Hematopoietic multipotent progenitor cell treated with erythropoietin and hydrocortisone succinate and interleukin-3 and kit ligand, for 17 days (in vitro differentiated cells): ENCODE measurements at regions not wholly inside any gene's neighbourhood (a gene's known extent, or its start where the extent isn't known, plus 50 kb on each side); places are given as distances from the start of the nearest gene placed in this dataset.
"Not testable (repeated sequence)": the region's sequence is repeated elsewhere in the genome, so short reads cannot be mapped to it uniquely, and the experiment has no call there.

Source experiments
- DNase-seq: peaks from one replicate; pipeline ENCODE4 v3.0.0-alpha.2; 2015; ENCODE audit warnings: low spot score

DNA sequence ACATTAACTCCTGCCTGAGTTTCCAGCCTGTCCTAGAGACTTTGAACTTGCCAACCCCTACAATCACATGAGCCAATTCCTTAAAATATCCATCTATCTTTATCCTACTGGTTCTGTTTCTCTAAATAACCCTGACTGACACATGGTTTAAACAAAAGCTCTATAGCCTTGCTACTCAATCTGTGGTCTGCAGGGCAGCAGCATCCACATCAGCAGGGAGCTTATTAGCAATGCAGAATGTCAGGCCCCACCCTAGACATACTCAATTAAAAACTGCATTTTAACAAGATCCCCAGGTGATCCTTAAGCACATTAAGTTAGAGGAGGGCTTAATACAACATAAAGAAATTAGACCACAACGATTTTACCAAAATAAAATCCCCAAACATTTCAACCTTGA lies 108.3 kb upstream of the CPSF6 start:
- no peak for DNase-seq

DNA sequence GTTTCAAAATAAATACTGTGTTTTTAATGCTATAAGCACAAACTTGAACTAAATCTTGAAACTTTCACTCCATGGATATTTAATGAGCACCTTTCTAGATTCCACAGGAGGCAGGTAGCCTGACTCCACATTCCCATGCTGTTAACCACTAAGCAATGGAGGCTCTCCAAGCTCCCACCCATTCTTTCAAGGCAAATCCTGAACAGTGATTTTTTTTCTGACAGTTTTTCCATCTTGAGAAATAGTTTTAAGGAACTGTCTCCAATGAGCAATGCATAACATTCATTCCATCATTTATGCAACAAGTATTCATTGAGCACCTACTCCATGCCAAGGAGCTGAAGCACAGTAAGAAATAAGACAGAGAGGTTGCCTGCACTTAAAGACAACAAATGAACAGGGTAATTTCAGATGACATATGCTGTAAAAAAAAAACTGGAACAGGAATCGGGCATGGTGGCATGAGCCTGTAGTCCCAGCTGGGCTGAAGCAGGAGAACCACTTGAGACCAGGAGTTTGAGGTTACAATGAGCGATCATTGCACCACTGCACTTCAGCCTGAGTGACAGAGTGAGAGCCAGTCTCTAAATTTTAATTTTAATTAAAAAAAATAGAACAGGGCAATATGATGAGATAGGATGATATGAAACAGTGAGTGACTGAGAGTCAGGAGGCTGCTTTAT lies 102.3 kb upstream of the CPSF6 start:
- no peak for DNase-seq

DNA sequence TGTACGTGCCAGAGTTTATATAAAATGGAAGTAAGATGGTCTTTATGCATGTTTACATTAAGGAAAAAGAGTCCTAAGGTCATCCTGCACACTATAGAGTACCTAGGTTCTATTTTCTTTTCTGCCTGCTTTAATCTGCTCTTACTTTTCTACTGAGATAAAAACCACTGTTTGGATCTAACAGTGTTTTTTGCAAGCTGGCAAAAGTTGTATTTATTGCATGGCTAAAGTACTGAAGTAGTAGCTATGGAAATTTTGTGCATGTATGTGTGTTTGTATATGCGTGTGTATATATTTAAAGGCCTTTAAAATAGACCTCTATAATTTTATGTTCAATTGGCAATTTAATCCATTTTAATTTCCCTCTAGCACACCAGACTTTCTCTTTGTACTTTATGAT lies 98.3 kb upstream of the CPSF6 start:
- no peak for DNase-seq

DNA sequence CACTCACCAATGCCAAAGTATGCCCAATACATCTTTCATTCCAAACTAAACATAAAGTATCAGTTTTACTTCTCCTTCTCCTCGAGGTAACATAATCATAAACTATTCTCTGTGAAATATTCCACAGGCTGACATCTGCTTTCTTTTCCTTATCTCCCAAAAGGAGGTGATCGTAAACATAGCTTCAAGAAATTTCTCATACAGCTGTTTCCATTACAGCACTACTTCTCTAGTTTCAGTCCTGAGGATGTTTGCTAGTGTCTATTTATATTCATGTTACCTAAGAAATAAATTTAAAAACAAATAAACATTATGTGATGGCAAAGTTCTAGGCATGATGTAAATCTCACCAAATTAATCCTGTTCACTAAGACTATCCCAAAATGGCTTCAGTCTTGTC lies 90.1 kb upstream of the CPSF6 start:
- DNase-seq = no peak

DNA sequence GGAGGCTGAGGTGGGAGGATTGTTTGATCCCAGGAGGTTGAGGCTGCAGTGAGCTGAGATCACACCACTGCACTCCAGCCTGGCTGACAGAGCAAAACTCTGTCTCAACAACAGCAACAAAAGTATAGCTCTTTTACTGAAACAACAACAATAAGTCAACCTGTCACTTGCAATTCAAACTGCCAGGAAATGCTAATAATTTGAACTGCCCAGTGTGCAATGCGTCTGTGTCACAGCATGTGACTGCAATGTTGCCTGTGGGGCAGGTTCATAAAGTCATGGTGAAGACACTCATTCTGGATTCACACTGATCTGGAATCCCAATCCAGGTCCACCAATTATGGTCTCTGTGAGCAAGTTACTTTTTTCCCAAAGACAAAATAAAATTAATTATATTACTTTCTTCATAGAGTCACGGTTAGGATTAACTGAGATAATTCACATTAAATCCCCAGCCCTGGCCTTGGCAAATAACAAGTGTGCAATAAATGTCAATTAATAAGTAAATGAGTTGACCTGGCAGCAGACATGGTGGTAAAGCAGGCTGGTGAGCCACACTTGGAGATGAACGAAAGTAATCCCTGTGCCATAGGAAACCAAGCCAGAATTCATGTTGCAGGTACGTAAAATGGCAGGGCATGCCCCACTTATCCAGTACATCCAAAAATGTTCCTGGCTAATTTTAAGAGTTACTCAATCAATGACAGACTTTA lies 89.1 kb upstream of the CPSF6 start:
- no peak for DNase-seq

DNA sequence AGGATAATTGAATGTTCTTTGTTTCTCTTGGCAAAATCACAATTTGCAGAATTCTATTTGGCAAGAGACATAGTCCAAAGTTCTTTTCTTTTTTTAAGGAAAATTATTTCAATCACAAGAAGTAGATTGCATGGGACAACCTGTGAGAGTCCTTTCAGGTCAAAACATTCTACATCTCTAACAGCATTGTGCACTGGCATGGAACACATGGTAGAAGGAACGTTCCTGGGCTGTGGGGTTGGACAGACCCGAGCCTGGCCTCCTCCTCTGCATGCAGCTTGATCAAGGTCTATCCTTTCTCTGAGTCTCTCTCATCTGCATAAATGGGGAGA lies 88.6 kb upstream of the CPSF6 start:
- no peak for DNase-seq

DNA sequence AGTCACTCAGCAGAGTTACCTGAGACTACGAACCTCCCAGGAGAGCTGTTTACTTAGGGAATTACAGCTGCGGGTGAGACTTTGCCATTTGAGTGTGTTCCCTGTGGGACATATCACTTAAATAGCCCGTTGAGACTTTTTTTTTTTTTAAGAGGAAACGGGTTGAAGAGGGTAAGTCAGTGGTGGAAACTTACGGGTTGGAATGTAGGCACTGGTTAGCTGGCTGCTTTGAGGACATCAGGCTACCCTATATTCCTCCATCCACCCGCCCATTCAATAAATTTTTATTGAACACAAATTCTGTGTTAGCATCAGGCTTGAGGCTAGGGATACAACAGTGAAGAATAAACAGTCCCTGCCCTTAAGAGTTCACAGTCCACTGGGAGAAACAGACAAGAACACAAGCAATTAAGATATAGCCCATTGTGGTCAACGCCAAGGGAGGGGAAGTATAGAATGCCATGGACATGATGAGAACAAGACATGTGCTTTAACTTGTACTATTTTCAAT lies 88.1 kb upstream of the CPSF6 start:
- no peak for DNase-seq

DNA sequence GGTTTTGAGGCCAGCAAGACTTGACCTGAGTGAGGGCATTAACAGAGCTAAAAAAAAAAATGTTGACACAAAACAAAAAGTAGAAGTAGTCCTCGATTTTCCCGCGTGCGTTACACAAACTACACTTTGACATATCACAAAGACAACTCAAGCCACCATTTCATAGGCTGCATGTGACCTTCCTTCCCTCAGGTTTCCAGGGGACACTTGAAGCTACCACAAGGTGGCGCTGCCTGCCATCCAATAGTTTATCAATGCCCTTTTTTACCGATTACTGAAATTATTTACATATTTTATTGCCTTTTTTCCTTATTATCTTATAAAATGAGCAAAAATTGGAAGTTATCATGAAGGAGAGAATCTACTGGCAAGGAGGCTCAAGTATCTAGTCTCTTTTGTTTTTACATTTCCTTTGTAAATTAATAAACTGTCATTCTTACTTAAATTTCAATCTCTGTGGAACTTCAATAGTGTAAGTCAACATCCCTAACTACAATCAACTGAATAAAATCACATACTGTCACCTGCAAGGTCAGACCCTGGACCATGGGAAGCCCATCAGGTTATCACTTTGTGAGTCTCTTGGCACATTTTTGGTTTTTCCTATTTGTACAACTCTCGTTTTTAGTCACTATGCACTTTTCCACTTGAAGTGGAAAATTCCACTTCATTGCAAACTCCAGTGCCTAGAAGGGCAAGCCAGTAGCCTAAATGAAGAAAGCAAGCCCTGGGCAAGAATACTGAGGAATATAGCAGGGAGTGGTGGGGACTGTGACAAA lies 84.6 kb upstream of the CPSF6 start:
- DNase-seq = peak; percentile 84

DNA sequence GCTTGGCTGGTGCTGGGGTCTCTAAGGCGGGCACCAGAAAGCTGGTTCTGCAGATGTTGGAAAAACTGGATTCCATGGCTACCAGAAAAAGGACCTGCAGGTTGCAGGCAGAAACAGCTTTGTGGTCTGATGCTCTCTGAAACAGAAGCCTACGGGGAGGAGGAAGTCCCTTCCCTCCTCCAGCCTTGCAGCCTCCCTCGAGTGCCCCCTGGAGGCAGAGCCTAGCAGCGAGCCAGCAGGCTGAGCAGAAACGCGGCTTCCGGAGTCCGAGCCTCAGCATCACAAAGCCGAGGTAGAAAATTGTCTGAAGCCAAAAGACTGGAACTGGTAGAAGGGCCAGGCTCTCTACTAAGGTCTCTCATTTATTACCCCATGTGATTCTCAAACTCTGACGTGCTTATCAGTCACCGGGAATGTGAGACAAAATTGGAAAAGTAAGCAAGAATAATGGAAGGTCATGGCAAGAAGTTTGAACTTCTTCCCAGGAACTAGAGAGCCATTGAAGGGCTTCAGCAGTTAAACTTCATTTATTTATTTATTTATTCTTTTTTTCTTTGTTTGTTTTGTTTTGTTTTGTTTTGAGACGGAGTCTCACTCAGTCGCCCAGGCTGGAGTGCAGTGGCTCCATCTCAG lies 82.2 kb upstream of the CPSF6 start:
- DNase-seq = peak; percentile 71

DNA sequence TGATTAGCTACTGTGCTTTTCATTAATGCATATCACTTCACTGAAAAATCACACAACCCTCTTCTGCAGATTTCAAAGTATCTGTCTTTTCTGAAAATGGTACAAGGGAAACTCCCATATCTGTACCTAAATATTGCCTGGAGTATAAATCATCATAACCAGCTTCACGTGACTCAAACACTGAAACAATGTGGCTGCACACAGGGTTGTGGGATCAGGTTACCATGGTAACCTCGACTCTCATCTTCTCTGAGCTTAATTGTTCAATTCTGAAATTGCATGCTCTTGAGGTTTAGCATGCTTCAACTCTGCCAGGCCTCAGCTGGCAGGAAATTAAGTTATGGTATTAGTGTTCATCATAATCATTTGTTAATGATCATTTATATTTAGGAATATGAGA lies 77.5 kb upstream of the CPSF6 start:
- DNase-seq = no peak

DNA sequence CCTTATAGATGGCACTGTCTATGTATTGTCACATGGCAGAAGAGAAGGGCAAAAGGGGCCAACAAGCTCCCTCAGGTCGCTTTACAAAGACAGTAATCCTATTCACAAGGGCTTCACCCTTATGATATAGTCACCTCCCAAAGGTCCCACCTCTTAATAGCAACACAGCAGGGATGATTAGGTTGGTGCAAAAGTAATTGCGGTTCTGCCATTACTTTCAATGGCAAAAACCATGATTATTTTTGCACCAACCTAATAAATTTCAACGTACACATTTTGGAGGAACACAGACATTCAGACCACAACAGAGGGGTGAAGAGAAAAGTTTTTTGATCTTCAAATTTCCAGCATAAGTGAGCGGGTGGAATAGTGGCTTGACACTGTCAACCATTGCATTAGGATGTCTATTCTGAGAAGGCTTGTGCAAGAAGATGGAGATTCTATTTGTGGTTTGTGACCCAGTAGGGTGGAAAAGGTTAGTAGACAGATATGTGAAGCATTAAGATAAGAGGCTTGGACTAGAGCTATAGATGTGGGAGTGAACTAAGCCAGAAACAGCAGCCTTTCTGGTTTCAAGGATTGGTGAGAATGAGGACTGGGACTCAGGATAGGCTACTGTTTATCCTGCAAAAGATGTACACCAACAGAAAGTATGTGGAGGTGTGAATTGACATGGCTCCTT lies 75.5 kb upstream of the CPSF6 start:
- DNase-seq = no peak

DNA sequence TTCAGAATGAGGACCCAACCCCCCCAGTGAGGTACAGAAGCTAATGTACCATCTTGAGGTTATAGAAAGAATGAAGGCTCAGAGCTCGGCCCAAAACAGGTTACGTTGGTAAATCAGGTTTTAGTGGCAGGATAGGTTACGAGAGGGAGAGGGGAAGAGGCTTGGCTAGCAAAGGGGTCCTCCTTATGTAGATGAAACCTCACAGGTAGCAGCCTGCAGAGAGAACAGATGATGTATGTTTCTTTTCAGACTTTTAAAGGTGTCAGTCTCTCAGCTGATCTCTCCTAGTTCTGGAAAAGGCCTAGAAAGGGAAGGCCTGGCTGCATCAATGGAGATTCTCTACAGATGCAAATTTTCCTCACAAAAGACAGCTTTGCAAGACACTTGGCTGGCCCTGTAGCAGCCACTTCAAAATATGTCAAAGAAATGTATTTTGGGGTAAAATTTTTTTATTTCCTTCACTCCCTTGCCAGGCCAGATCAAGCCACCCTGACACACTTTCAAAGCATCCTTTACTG lies 71.7 kb upstream of the CPSF6 start:
- DNase-seq = no peak

DNA sequence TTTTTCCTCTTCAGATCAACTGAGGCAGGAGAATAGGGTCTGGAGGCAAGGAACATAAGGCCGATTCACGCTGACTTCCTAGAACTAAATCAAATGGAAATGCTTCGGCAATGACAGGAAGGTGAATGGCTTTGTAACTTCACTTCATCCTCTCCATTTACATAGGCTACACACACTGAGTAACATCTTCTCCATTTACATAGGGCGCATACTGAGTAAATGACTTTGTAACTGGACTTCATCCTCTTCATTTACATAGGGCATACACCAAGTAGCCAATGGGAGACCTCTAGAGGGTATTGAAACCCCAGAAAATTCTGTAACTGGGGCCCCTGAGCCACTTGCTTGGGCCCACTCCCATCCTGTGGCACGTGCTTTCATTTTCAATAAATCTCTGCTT lies 71.0 kb upstream of the CPSF6 start:
- DNase-seq = no peak

DNA sequence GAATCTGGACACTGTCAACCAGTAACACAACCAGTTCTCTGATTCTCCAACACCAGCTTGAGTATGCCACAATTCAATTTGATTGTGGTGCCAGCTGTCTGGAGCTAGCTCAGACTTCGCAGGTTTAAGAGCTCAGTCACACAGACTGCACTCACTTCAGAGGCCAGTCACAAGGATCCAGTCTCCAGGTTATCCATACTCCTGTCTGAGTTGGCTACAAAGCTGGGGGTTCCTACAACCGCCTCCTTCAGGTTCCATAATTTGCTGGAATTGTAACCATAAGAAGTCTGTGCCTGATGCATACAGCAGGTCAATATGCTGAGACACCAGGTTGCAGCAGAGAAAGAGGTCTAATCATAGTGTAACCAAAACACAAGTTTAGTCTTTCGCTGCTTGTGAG lies 70.5 kb upstream of the CPSF6 start:
- DNase-seq = no peak

DNA sequence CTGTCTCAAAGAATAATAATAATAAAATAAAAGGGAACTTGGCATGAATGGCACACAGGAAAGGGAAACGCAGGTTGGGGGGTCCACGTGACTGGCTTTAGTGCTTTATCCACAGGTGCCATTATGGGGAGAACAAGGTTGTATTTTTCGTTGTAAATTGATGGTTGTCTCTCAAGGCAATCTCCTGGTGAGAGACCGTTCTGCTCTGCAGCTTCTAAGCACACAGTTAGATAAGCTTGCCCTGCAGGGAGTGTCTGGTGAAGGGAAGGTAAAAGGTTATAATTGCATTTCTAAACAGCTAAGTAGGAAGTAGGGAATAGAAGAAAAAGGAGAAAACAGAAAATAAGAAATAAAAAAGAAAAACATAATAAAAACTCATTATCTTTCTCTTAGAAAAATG lies 69.1 kb upstream of the CPSF6 start:
- no peak for DNase-seq

DNA sequence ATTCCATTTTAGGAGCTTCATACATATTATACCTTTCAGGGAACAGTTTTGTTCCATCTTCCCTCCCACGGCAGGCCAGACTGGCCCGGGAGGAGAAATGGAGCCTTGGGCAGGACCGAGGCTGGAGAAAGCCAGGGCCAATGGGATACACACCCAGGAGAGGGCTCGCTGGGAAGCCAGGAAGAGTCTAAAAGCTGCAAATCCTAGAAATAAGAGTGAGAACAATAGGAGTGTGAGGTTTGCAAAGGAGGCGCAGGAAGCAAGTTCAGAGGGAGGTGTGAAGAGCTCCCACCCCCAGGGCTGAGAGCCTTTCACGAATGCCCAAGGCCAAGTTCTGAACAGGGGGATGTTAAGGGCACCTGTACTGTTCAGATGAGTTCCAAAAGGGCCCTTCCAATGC lies 67.5 kb upstream of the CPSF6 start:
- no peak for DNase-seq

DNA sequence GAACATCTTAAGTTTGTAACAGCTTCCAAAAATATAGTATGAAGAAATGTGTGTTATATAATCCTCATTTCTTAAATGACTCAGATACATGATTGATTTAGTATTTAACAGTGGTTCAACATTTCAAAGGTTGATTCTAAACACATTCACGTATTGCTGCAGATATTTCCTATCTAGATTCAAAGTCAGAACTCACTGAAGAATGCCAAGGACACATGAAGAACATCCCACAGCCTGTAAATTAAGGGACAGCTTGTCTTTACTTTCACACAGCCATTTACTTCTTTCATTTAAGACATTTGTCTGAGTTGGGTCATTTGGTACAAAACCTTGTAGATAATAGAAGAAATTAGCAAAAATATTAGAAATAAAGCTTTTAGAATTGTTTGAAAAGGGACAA lies 66.9 kb upstream of the CPSF6 start:
- no peak for DNase-seq

DNA sequence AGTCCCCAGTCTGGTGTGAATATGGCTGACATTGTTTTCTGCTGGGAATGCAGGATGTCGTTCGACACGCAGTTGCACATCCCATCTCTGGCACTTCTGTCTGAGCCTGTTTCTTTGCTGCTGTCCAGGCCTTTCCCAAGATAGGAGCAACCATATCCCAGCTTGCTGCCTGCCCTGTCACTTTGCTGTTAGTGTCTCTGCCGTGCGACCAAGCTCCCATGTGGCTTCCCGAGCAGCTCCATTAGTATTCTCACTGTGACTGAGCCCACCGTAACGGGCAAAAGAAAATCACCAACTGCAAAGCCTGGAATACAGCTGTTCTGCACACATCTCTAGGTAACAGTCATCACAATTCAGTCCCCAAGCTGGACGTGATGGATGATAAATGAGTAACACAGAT lies 66.0 kb upstream of the CPSF6 start:
- no peak for DNase-seq

DNA sequence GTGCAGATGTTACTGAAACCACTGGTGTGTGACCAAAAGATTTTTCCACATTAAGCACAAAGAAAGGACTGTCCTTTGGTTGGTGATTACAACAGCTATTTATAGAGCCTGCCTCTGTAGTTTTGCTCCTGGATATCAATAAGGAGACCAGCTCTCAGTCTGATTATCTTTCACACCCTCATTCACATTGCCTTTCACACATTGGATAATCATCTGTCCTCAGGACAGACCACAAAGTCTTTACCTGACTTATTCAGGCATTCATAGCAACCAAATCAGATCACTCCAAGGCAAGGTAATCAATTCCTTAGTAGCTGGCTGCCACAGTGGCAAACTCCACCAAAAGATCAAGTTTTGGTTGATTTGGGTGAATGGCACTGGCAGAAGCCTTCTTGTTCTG lies 59.6 kb upstream of the CPSF6 start:
- DNase-seq = no peak

DNA sequence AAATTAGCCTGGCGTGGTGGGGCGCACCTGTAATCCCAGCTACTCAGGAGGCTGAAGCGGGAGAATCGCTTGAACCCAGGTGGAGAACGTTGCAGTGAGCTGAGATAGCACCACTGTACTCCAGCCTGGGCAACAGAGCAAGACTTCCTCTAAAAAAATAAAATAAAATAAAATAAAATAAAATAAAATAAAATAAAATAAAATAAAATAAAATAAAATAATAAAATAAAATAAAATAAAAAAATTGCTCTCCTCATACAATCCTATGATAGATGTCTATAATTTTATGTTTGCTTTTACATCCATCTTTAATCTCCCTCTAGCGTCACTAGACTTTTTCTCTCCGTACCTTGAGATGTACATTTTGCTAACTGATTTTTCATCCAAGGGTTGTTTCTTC lies 51.8 kb upstream of the CPSF6 start:
- not testable (repeated sequence) for DNase-seq

DNA sequence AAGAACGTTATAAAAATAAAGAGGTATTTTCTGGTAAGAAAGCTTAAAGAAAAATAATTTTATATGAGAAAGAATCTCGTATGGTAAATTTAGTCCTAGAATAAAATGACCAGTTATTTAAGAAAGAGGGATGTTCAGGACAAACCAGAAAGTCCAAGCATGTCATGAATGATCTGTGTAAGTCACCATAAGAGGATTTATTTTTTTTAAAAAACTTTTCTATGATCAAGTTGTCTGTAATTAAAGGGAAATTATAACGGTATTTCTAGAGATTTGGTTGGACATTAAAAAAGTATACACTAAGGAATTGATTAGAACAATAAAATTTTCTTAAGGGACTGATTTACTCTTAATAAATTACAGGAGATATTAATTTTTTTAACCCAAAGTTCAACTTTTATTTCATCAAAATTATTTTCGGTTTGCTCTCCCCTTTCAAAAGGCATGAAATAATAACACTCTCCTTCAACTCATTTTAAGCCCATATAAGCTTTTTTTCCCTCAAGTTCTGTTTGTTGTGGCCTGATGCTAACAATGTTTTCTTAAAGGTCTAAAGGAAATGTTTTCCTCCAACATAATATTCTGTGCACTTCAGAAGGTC lies 49.9 kb upstream of the CPSF6 start:
- DNase-seq = no peak
